HFF-Myc (cell line): ENCODE measurements at regions not wholly inside any gene's neighbourhood (a gene's known extent, or its start where the extent isn't known, plus 50 kb on each side); places are given as distances from the start of the nearest gene placed in this dataset.

ENCODE experiments used
- DNase-seq: peaks from one replicate; pipeline ENCODE4 v3.0.0-alpha.2; 2011; ENCODE audit warnings: low read depth; ENCODE audit errors: extremely low read depth
- H3K4me3 ChIP-seq: replicated peaks from 2 replicates; pipeline ENCODE4 v1.5.1; 2011; ENCODE audit warnings: low read depth, mild to moderate bottlenecking, control low read depth, low read length
- CTCF ChIP-seq: IDR thresholded peaks from 2 replicates; pipeline ENCODE4 v1.5.1; 2012; ENCODE audit warnings: mild to moderate bottlenecking, low read depth, low read length, control low read depth; ENCODE audit errors: missing control alignments

- H3K4me3 ChIP-seq = no peak overlapping the region
- no peak for DNase-seq
- TF ChIP-seq CTCF = no peak
Measured at GRCh38 chr2:122660786-122661634, 905.6 kb downstream of the TSN start.

GRCh38 chr2:122663620-122664019 lies 908.2 kb downstream of the TSN start:
- H3K4me3 ChIP-seq = no peak overlapping the region
- TF ChIP-seq CTCF = no peak
- DNase-seq = no peak

- no peak overlapping the region for H3K4me3 ChIP-seq
- no peak for DNase-seq
Measured at GRCh38 chr2:122669627-122670026, 914.2 kb downstream of the TSN start.

GRCh38 chr2:122670897-122671296 lies 915.4 kb downstream of the TSN start:
- DNase-seq = no peak
- H3K4me3 ChIP-seq = no peak overlapping the region
- no peak for TF ChIP-seq CTCF

More at GRCh38 chr2:122669627-122670026, 914.2 kb downstream of the TSN start:
- no peak for TF ChIP-seq CTCF

- H3K4me3 ChIP-seq = no peak overlapping the region
- DNase-seq = no peak
- TF ChIP-seq CTCF = no peak
Measured at GRCh38 chr2:122680662-122681061, 925.2 kb downstream of the TSN start.

GRCh38 chr2:122681626-122682025 lies 926.2 kb downstream of the TSN start:
- no peak for DNase-seq
- TF ChIP-seq CTCF = no peak
- H3K4me3 ChIP-seq = no peak overlapping the region
